ENCODE measurements at regions not wholly inside any gene's neighbourhood (a gene's known extent, or its start where the extent isn't known, plus 50 kb on each side); places are given as distances from the start of the nearest gene placed in this dataset.

GRCh38 chr3:143200001-143200924, 80.7 kb downstream of the CHST2 start:
- TF ChIP-seq TEAD4 (IDR thresholded peaks at IDR 0.05) (no peak), ZBTB7A (IDR thresholded peaks at IDR 0.05; ENCODE audit: low read depth) (no peak), EP300 (IDR thresholded peaks at IDR 0.05; ENCODE audit: borderline replicate concordance) (no peak), CEBPB (IDR thresholded peaks at IDR 0.05) (no peak), REST (IDR thresholded peaks at IDR 0.05; ENCODE audit: low read depth) (no peak), TCF12 (IDR thresholded peaks at IDR 0.05; ENCODE audit: low read depth) (no peak), MAX (IDR thresholded peaks at IDR 0.05) (no peak)

GRCh38 chr3:143201045-143201444, 81.5 kb downstream of the CHST2 start:
- TF ChIP-seq YY1 (IDR thresholded peaks at IDR 0.05; ENCODE audit: low read depth): no peak
- TF ChIP-seq EGR1 (IDR thresholded peaks at IDR 0.05): no peak
- TF ChIP-seq CREB1 (IDR thresholded peaks at IDR 0.05; ENCODE audit: low read depth): no peak
- TF ChIP-seq RAD21 (IDR thresholded peaks at IDR 0.05; ENCODE audit: low read depth): no peak
- TF ChIP-seq TCF12 (IDR thresholded peaks at IDR 0.05; ENCODE audit: low read depth): no peak

- TF ChIP-seq MAX (IDR thresholded peaks at IDR 0.05): no peak
- no peak for TF ChIP-seq USF1 (IDR thresholded peaks at IDR 0.05)
- TF ChIP-seq EP300 (IDR thresholded peaks at IDR 0.05; ENCODE audit: borderline replicate concordance): no peak
- no peak for TF ChIP-seq FOXM1 (IDR thresholded peaks at IDR 0.05; ENCODE audit: borderline replicate concordance, low read depth)
- no peak for TF ChIP-seq YY1 (IDR thresholded peaks at IDR 0.05; ENCODE audit: low read depth)
- no peak for TF ChIP-seq REST (IDR thresholded peaks at IDR 0.05; ENCODE audit: low read depth)
- TF ChIP-seq TAF1 (IDR thresholded peaks at IDR 0.05; ENCODE audit: low read depth): no peak
- TF ChIP-seq CEBPB (IDR thresholded peaks at IDR 0.05): no peak
- no peak for TF ChIP-seq TEAD4 (IDR thresholded peaks at IDR 0.05)
- TF ChIP-seq TCF12 (IDR thresholded peaks at IDR 0.05; ENCODE audit: low read depth): no peak
These were observed 82.5 kb downstream of the CHST2 start for GRCh38 chr3:143201870-143202752.

GRCh38 chr3:143203142-143203541, 83.6 kb downstream of the CHST2 start:
- TF ChIP-seq TEAD4 (IDR thresholded peaks at IDR 0.05): no peak

GRCh38 chr3:143203848-143204247, 84.3 kb downstream of the CHST2 start:
- no peak for TF ChIP-seq YY1 (IDR thresholded peaks at IDR 0.05; ENCODE audit: low read depth)
- TF ChIP-seq TAF1 (IDR thresholded peaks at IDR 0.05; ENCODE audit: low read depth): no peak
- no peak for TF ChIP-seq TCF12 (IDR thresholded peaks at IDR 0.05; ENCODE audit: low read depth)
- TF ChIP-seq ZBTB7A (IDR thresholded peaks at IDR 0.05; ENCODE audit: low read depth): no peak
- no peak for TF ChIP-seq MAX (IDR thresholded peaks at IDR 0.05)
- no peak for TF ChIP-seq NFIC (IDR thresholded peaks at IDR 0.05)
- no peak for TF ChIP-seq FOXM1 (IDR thresholded peaks at IDR 0.05; ENCODE audit: borderline replicate concordance, low read depth)

- TF ChIP-seq CEBPB (IDR thresholded peaks at IDR 0.05) (peak; percentile 39; the same call in 1 of the 2 replicates), RAD21 (IDR thresholded peaks at IDR 0.05; ENCODE audit: low read depth) (peak; percentile 15; the same call in 1 of the 2 replicates), USF1 (IDR thresholded peaks at IDR 0.05) (no peak), NFIC (IDR thresholded peaks at IDR 0.05) (0 out of 2 replicates have a peak, but pooled peaks have one; percentile 31), EP300 (IDR thresholded peaks at IDR 0.05; ENCODE audit: borderline replicate concordance) (no peak; the same call in 1 of the 2 replicates), FOXM1 (IDR thresholded peaks at IDR 0.05; ENCODE audit: borderline replicate concordance, low read depth) (no peak), MAX (IDR thresholded peaks at IDR 0.05) (no peak), ZBTB7A (IDR thresholded peaks at IDR 0.05; ENCODE audit: low read depth) (peak; percentile 41; the same call in 1 of the 2 replicates), TCF12 (IDR thresholded peaks at IDR 0.05; ENCODE audit: low read depth) (no peak), TAF1 (IDR thresholded peaks at IDR 0.05; ENCODE audit: low read depth) (peak; percentile 29; the same call in 1 of the 2 replicates), TEAD4 (IDR thresholded peaks at IDR 0.05) (peak; percentile 77)
These were observed 87.4 kb downstream of the CHST2 start for GRCh38 chr3:143206955-143207337.

Measured in Ishikawa (cell line).